Ectodermal cell (in vitro differentiated cells): ENCODE measurements at regions not wholly inside any gene's neighbourhood (a gene's known extent, or its start where the extent isn't known, plus 50 kb on each side); places are given as distances from the start of the nearest gene placed in this dataset.

Source experiments
- H3K27ac ChIP-seq: 2 replicates; pipeline ENCODE4 v1.7.0; 2013; ENCODE audit warnings: mild to moderate bottlenecking, low read depth, low read length; ENCODE audit not compliant: insufficient read depth, poor library complexity, severe bottlenecking
- H3K27me3 ChIP-seq: 2 replicates; pipeline ENCODE4 v1.7.0; 2013; ENCODE audit warnings: mild to moderate bottlenecking, low read length; ENCODE audit not compliant: insufficient read depth, control insufficient read depth, poor library complexity, severe bottlenecking
- H3K36me3 ChIP-seq: one replicate; pipeline ENCODE4 v1.7.0; 2013; ENCODE audit warnings: low read length; ENCODE audit not compliant: control insufficient read depth, insufficient read depth
- H3K4me1 ChIP-seq: one replicate; pipeline ENCODE4 v1.7.0; 2013; ENCODE audit warnings: low read length; ENCODE audit not compliant: control insufficient read depth, insufficient read depth
- H3K4me3 ChIP-seq: 2 replicates; pipeline ENCODE4 v1.7.0; 2013; ENCODE audit warnings: low read depth, low read length, control low read depth; ENCODE audit not compliant: insufficient read depth
- H3K9me3 ChIP-seq: 2 replicates; pipeline ENCODE4 v1.7.0; 2013; ENCODE audit warnings: mild to moderate bottlenecking, low read length, moderate library complexity; ENCODE audit not compliant: control insufficient read depth
- WGBS, 2 experiments: methylation state at CpG; one replicate each; pipeline ENCODE4 v1.1.7; 2013; ENCODE audit warnings: missing lambda C conversion rate in 2 of 2; 5-methylcytosine and 5-hydroxymethylcytosine counted together

DNA sequence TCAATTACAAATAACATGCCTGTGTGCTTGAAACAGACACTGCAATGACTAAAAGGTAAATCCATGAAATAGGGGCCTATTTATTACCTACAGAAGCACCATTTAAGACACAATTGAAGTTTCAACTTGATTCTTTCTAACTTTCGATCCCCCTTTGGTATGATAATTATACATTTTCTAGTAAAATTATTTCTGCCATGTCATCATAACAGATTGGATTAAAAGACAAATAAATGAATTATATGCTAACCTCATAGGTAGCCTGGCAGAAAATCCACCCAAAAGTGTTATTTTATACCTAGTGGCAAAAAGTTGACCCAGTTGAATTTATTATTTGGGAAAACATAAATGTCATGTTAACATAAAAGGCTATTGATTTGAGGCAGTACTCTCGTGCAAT is 241.1 kb downstream of the RAB38 start:
- H3K36me3 ChIP-seq: no peaks in the 10 kb centered on the region
- H3K9me3 ChIP-seq: no peaks in the 10 kb centered on the region
- 86 to 93% methylated on average over 1 of the region's 2 CpGs for WGBS, 2 experiments
- H3K4me1 ChIP-seq: no peaks in the 10 kb centered on the region
- H3K4me3 ChIP-seq: no peak overlapping the region
- no peaks in the 10 kb centered on the region for H3K27me3 ChIP-seq
- no peak overlapping the region for H3K27ac ChIP-seq

DNA sequence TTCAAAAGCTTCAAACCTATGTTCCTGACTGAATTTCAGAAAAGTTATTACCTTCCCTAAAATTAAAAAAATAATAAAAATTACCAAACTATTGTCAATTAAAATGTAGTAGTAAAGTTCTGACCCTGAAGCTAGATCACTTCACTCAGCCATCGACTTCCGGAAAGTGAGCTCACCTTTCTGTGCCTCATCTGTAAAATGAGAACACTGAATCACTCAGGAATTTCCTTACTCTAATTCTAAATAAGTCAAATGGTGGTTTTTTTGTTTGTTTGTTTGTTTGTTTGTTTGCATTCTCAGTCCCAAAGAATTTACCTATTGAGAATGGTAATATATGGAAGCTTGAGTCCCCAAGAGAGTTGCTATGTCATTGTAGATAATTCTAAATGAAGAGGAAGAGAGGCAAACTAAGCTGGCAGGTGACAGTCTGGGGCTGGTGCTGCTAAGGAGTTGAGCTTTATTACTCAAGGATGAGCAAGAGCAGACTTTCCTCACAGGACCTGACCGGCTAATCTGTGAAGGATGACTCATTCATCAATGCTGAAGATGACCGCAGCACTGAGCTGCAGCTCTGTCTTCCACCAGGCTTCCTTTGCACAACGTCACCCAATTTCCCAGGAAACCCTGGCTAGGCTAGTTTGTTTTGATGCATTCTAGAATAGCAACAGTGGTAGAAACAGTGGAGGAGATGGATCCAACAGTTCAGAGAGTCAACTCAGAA is 248.8 kb downstream of the RAB38 start:
- no peaks in the 10 kb centered on the region for H3K36me3 ChIP-seq
- no peak overlapping the region for H3K27ac ChIP-seq
- no peaks in the 10 kb centered on the region for H3K4me1 ChIP-seq
- 81 to 92% methylated on average over 3 to 5 of the region's 5 CpGs for WGBS, 2 experiments
- no peaks in the 10 kb centered on the region for H3K27me3 ChIP-seq
- no peak overlapping the region for H3K4me3 ChIP-seq
- no peaks in the 10 kb centered on the region for H3K9me3 ChIP-seq

DNA sequence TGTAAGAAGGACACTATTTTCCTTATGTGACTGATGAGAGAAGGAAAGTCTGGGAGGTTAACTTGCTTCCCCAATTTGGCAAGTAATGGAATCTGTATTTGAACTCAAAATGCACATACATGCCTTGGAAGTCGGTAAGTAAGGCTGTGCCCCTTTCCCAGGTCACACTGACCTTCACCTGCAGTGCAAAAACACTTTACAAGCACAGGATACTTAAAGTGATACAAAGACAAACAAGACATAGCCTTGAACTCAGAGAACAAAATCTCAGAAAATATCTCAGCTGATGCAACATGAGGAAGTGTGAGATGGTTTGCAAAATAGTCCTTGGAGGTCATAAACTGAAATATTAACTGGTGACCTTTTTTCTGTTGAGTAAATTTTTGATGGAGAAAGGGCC is 251.1 kb downstream of the RAB38 start:
- H3K27ac ChIP-seq: no peak overlapping the region
- H3K4me1 ChIP-seq: no peaks in the 10 kb centered on the region
- H3K4me3 ChIP-seq: no peak overlapping the region
- H3K27me3 ChIP-seq: no peaks in the 10 kb centered on the region
- no peaks in the 10 kb centered on the region for H3K36me3 ChIP-seq
- WGBS, 2 experiments: 73 to 89% methylated on average over 1 of the region's 1 CpG
- no peaks in the 10 kb centered on the region for H3K9me3 ChIP-seq

DNA sequence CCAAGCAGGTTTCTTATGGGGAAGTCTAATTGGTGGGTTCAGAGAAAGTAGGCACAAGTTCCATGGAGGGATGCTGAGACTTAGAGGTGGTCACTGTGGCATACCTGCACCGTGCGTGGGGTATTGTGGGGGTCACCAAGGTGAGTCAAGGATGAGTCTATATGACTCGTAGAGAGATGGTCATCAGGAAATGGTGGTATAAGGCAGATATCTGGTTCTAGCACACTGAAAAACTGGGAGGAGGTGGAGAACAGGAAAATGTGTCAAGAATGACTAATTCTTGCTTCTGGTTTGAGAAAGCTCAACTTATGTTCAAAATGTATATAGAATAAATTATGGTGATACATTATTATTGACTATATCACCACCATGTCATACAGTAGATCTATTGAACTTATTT is 258.1 kb downstream of the RAB38 start:
- H3K4me3 ChIP-seq: no peak overlapping the region
- WGBS, 2 experiments: 96 to 97% methylated on average over 3 of the region's 3 CpGs
- H3K27ac ChIP-seq: no peak overlapping the region
- H3K9me3 ChIP-seq: no peaks in the 10 kb centered on the region
- H3K36me3 ChIP-seq: no peaks in the 10 kb centered on the region
- no peaks in the 10 kb centered on the region for H3K4me1 ChIP-seq
- H3K27me3 ChIP-seq: no peaks in the 10 kb centered on the region

DNA sequence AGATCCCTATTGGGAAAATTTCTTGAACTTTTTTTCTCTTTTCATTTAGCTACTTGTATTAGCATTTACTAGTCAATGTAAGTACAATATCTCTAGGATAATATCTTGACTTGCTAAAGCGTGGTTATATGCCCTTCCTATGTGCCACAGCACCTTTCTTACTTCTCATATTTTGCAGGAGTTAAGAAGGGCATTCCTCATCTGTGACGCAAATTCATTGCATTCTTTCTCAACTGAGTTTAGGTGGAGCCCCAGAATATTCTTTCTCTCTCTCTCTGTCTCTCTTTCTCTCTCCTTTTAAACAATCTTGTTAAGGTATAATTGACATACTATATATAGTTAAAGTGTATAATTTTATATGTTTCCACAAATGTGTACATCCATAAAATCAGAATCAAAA is 266.1 kb downstream of the RAB38 start:
- Histone ChIP-seq H3K36me3 (no peaks in the 10 kb centered on the region), H3K27ac (no peak overlapping the region)

GRCh38 chr11:87908086-87908485 is 267.2 kb downstream of the RAB38 start:
- no peaks in the 10 kb centered on the region for H3K36me3 ChIP-seq
- H3K27me3 ChIP-seq: no peaks in the 10 kb centered on the region
- no peak overlapping the region for H3K4me3 ChIP-seq
- H3K4me1 ChIP-seq: no peaks in the 10 kb centered on the region
- 89 to 95% methylated on average over 1 of the region's 1 CpG for WGBS, 2 experiments
- H3K27ac ChIP-seq: no peak overlapping the region
- H3K9me3 ChIP-seq: no peaks in the 10 kb centered on the region

More for the DNA sequence above, 266.1 kb downstream of the RAB38 start:
- no peaks in the 10 kb centered on the region for H3K4me1 ChIP-seq
- no peaks in the 10 kb centered on the region for H3K9me3 ChIP-seq
- no peak overlapping the region for H3K4me3 ChIP-seq
- H3K27me3 ChIP-seq: no peaks in the 10 kb centered on the region
- WGBS, 2 experiments: 80 to 88% methylated on average over 2 of the region's 2 CpGs

DNA sequence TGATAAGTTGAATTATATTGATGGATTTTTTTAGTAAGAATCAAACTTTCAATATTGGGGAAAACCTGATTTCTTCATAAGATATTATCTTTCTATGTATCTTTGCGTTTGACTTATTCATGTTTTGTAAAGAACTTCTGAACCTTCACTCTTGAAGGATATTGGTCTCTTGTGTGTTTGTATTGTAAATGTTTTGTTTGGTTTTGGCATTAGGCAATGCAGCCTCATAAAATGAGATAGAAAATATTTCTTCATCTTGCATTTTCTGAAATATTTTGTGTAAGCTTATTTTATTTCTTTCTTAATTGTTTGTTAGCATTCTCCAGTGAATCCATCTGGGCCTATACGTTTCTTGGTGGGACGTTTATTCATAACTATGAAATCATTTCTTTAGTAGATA is 271.9 kb downstream of the RAB38 start:
- H3K4me1 ChIP-seq: no peaks in the 10 kb centered on the region
- no peak overlapping the region for H3K4me3 ChIP-seq
- WGBS, 2 experiments: 100% methylated on average over 1 of the region's 3 CpGs
- H3K9me3 ChIP-seq: no peaks in the 10 kb centered on the region
- no peak overlapping the region for H3K27ac ChIP-seq
- no peaks in the 10 kb centered on the region for H3K36me3 ChIP-seq
- no peaks in the 10 kb centered on the region for H3K27me3 ChIP-seq

- Histone ChIP-seq H3K27me3 (no peaks in the 10 kb centered on the region), H3K27ac (no peak overlapping the region), H3K4me1 (no peaks in the 10 kb centered on the region), H3K4me3 (no peak overlapping the region), H3K9me3 (no peaks in the 10 kb centered on the region), H3K36me3 (no peaks in the 10 kb centered on the region)
- WGBS, 2 experiments: 94 to 95% methylated on average over 3 of the region's 3 CpGs
Observed at GRCh38 chr11:87901341-87901740, 273.9 kb downstream of the RAB38 start.

- no peak overlapping the region for H3K4me3 ChIP-seq
- 86 to 96% methylated on average over 1 of the region's 1 CpG for WGBS, 2 experiments
- H3K4me1 ChIP-seq: no peaks in the 10 kb centered on the region
- H3K27ac ChIP-seq: no peak overlapping the region
- no peaks in the 10 kb centered on the region for H3K27me3 ChIP-seq
- H3K9me3 ChIP-seq: no peaks in the 10 kb centered on the region
- no peaks in the 10 kb centered on the region for H3K36me3 ChIP-seq
Observed at GRCh38 chr11:87897921-87898320, 277.3 kb downstream of the RAB38 start.

DNA sequence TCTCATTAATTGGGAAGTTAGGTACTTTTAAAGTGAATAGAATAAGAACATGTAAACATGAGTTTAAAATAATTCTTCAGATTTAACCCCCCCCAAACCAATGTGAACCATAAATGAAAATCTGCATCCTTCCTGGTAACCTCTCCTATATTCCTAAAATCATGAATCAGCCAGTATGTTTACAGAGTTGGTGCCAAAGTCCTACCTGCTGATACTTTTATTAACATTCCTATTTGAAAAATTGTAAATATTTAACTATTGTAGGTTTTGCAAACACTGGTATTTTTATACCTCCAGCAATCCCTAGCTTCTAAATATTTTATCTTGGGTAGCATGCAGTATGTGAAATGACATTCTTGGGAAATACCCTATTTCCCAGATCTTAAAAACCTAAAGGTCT is 278.2 kb downstream of the RAB38 start:
- no peaks in the 10 kb centered on the region for H3K4me1 ChIP-seq
- no peaks in the 10 kb centered on the region for H3K9me3 ChIP-seq
- no peaks in the 10 kb centered on the region for H3K27me3 ChIP-seq
- no peak overlapping the region for H3K4me3 ChIP-seq
- no peaks in the 10 kb centered on the region for H3K36me3 ChIP-seq
- H3K27ac ChIP-seq: no peak overlapping the region

DNA sequence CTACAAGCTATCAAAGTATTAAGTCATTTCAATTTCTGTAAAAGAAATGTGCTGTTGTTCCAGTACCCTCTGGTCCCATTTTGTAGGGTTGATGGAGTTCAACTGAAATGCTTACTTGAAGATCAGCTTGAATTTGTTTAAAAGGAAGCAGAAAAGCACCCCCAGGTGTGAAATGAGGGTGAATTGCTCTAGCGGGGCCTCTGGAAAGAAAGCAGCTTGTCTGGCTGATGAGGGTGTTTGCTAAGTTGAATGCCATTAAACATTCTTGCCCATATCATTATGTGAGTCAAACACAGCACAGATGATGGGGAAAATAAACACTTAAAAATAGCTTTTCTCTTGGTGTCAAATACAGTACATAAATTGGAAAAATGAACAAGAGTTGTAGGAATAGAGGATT is 280.3 kb downstream of the RAB38 start:
- Histone ChIP-seq H3K4me3 (no peak overlapping the region), H3K27ac (no peak overlapping the region), H3K4me1 (no peaks in the 10 kb centered on the region), H3K27me3 (no peaks in the 10 kb centered on the region), H3K9me3 (no peaks in the 10 kb centered on the region), H3K36me3 (no peaks in the 10 kb centered on the region)
- 83 to 88% methylated on average over 1 of the region's 1 CpG for WGBS, 2 experiments
